Aorta (tissue), 5 donors: ENCODE measurements at regions not wholly inside any gene's neighbourhood (a gene's known extent, or its start where the extent isn't known, plus 50 kb on each side); places are given as distances from the start of the nearest gene placed in this dataset.

Source experiments
- ATAC-seq: fragments of 200-7000 bp; cut with Tn5 transposase; one replicate; pipeline ENCODE4 v1.9.1; 2022; ENCODE audit warnings: moderate library complexity; ENCODE audit not compliant: low FRiP score
- DNase-seq, 2 donors: peaks; one replicate each; pipeline ENCODE4 v3.0.0-alpha.2; 2020
- H3K27ac ChIP-seq, 2 donors: one replicate each; pipeline ENCODE4 v1.5.1; 2013; ENCODE audit warnings: low read length in 2 of 2, mild to moderate bottlenecking in 2 of 2, moderate library complexity in 2 of 2, control low read depth in 1 of 2, inconsistent platforms in 1 of 2, low read depth in 1 of 2
- H3K27me3 ChIP-seq, 2 donors: one replicate each; pipeline ENCODE4 v1.6.1; 2013; ENCODE audit warnings: control low read depth in 1 of 2, low read length in 1 of 2, mild to moderate bottlenecking in 1 of 2, moderate library complexity in 1 of 2; ENCODE audit not compliant: insufficient read depth in 2 of 2, control insufficient read depth in 1 of 2
- H3K36me3 ChIP-seq, 2 donors: one replicate each; pipeline ENCODE4 v1.6.1; 2013; ENCODE audit warnings: control low read depth in 1 of 2, low read length in 1 of 2, mild to moderate bottlenecking in 1 of 2; ENCODE audit not compliant: insufficient read depth in 2 of 2, control insufficient read depth in 1 of 2
- H3K4me1 ChIP-seq, 2 donors: one replicate each; pipeline ENCODE4 v1.6.1; 2013; ENCODE audit warnings: low read length in 2 of 2, control low read depth in 1 of 2, mild to moderate bottlenecking in 1 of 2, moderate library complexity in 1 of 2; ENCODE audit not compliant: insufficient read depth in 2 of 2, control insufficient read depth in 1 of 2
- H3K4me3 ChIP-seq, 2 donors: one replicate each; pipeline ENCODE4 v1.5.1; 2013; ENCODE audit warnings: low read length in 2 of 2, control low read depth in 1 of 2, mild to moderate bottlenecking in 1 of 2
- H3K9me3 ChIP-seq: one replicate; pipeline ENCODE4 v1.6.1; 2013; ENCODE audit warnings: mild to moderate bottlenecking, low read length; ENCODE audit not compliant: control insufficient read depth
- WGBS, 2 donors: extraction: QIAGEN DNeasy Blood & Tissue Kit; methylation state at CpG; one replicate each; pipeline ENCODE4 v1.1.7; 2013; 5-methylcytosine and 5-hydroxymethylcytosine counted together
- intact Hi-C, 2 donors: fragments of 100-400 bp; cut with DNase I; formaldehyde crosslinking; loops; one replicate each; pipeline versions ENCODE4 v1.14.2 to v1.15.0; 2022
- donor health status: healthy with polysubstance abuse.
- donor health status: Bipolar disorder and iron deficiency.
- donor health status: DM: no; HTN: no; CAD: no.
- donor health status: DM: no; HTN: no; CAD: no.
- donor health status: DM: yes; HTN: yes; CAD: no.

DNA sequence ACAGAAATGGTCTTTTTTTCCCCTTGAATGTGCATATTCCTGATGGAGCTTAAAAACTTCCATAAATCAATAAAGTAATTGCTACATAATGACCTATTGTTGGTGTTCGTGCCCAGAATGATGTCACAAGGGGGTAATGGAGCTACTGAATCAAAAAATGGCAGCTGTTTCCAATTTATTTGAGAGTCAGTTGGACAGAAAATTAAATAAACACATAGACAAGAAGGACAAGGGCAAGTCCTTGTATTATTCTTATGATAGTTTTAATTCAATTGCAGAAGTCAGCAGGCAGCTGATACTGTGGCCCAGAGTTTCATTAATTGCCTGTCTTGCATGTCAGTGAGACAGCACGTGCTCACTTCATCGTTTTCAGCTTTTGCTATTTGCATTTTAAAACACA, 473.5 kb downstream of the ETNK1 start:
- DNase-seq (no peak), ATAC-seq (no peak)
- Histone ChIP-seq H3K9me3 (no peaks in the 10 kb centered on the region), H3K4me1 (no peaks in the 10 kb centered on the region), H3K4me3 (no peak overlapping the region), H3K27me3 (no peaks in the 10 kb centered on the region), H3K27ac (no peak overlapping the region), H3K36me3 (no peaks in the 10 kb centered on the region)
- 52 to 63% methylated on average over 3 of the region's 3 CpGs for WGBS, 2 donors
- intact Hi-C loops, result no loop called here

DNA sequence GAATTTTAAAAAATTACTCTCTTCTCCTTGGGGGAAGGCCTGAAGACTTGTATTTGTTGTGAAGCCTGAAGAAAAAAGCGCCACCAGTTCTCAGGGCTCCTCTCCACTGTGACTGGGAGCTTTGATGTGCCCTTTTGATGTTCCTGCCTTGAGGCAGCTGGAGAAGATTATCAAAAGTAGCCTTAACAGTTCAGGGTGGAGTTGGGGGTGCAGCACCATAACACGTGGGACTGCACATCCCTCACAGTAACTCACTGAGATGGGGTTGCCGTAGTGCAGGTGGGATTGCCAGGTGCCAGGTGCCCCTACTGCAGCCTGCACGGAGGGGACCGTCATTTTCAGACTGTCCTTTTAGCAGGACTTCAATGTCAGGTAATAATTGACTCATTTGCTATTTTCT, 474.1 kb downstream of the ETNK1 start:
- no peak for ATAC-seq
- Histone ChIP-seq H3K27ac (no peak overlapping the region), H3K9me3 (no peaks in the 10 kb centered on the region), H3K4me1 (no peaks in the 10 kb centered on the region), H3K36me3 (no peaks in the 10 kb centered on the region), H3K27me3 (no peaks in the 10 kb centered on the region), H3K4me3 (no peak overlapping the region)
- intact Hi-C loops, result no loop called here
- 87 to 90% methylated on average over 5 of the region's 5 CpGs for WGBS, 2 donors
- DNase-seq, result no peak

DNA sequence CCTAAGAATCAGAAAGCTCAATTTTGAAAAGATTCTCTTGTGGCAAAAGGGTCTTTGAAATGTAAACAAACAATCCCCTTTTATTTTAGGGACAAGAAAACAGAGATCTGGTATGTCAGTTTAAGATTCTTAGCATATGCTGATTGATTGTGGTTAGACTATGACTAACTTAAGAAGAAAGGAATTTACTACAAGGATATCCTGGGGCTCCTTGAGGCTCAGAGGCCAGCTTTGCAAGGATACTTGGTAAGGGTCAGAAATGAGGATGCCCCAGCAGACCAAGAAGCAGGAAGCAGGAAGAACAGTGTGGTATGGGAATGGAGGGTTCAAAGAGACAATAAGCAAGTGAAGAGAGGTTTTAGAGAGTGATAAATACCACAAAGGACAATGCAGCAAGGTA, 474.6 kb downstream of the ETNK1 start:
- DNase-seq (no peak), ATAC-seq (no peak)
- intact Hi-C loops, result no loop called here
- Histone ChIP-seq H3K27ac (no peak overlapping the region), H3K4me3 (no peak overlapping the region), H3K36me3 (no peaks in the 10 kb centered on the region), H3K9me3 (no peaks in the 10 kb centered on the region), H3K4me1 (no peaks in the 10 kb centered on the region), H3K27me3 (no peaks in the 10 kb centered on the region)

DNA sequence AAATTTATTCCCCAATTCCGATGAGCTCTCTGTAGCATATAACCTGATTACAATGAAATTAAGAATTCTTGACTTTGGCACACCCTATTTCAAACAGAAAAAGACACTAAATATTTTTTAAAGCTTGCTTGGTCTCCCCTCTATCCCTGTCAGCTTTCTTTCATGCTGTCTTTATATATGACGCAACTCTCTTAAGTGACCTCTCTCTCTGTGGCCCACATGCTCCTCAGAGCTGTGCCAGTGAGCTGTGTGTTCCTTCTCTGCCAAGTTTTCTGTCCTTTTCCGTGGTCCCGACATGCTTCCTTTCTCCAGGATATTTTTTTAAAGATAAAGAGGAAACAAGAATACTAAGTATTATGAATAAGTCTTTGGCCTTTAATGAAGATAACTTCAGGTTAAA, 484.0 kb downstream of the ETNK1 start:
- Histone ChIP-seq H3K9me3 (no peaks in the 10 kb centered on the region), H3K36me3 (no peaks in the 10 kb centered on the region), H3K27me3 (no peaks in the 10 kb centered on the region), H3K4me3 (no peak overlapping the region), H3K27ac (no peak overlapping the region), H3K4me1 (no peaks in the 10 kb centered on the region)
- ATAC-seq (no peak), DNase-seq (no peak)
- 34 to 38% methylated on average over 4 of the region's 4 CpGs for WGBS, 2 donors
- intact Hi-C loops, result no loop called here

DNA sequence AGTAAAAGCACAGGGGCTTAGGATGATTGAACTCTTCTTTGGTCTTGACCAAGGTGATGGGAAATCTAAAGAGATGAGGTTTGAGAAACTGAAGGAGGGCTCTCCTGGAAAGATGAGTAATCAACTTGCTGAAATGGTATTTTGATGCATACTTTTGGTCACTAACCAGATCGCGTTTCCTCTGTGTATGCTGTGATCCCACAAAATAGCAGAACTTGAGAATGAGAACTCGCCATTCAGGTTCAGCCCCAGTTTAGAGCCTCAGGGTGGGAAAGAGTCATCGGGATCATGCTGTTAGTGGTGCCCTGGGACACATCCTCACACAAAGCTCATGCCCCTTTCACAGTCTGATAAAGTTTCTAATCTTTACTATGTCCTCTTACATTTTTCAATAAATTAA, 488.8 kb downstream of the ETNK1 start:
- H3K4me1 ChIP-seq, result no peaks in the 10 kb centered on the region
- H3K9me3 ChIP-seq, result no peaks in the 10 kb centered on the region
- DNase-seq (no peak), ATAC-seq (no peak)
- H3K27ac ChIP-seq, result no peak overlapping the region
- H3K4me3 ChIP-seq, result no peak overlapping the region
- intact Hi-C loops, result no loop called here
- H3K27me3 ChIP-seq, result no peaks in the 10 kb centered on the region
- WGBS, 2 donors, result 85 to 90% methylated on average over 4 of the region's 4 CpGs
- H3K36me3 ChIP-seq, result no peaks in the 10 kb centered on the region

DNA sequence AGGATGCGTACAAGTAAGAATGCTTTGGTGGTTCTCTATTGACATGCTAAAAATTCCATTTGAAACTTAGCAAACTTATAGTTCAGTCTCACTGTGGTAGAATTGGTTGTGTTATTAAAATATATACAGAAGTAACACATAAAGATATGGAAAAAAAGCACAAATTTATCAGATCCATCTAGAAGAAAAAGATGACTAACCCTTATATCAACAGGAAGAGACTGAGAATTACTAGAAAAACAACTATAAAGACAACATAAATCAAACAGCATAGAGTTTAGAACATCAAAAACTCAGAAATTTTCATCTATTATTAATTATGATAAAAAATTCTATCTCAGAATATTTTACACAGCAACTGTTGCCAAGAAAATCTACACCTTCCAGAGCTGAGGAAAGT, 491.0 kb downstream of the ETNK1 start:
- H3K9me3 ChIP-seq, result no peaks in the 10 kb centered on the region
- H3K4me1 ChIP-seq, result no peaks in the 10 kb centered on the region
- 97 to 100% methylated on average over 1 of the region's 1 CpG for WGBS, 2 donors
- no peak overlapping the region for H3K4me3 ChIP-seq
- H3K36me3 ChIP-seq, result no peaks in the 10 kb centered on the region
- intact Hi-C loops, result no loop called here
- H3K27me3 ChIP-seq, result no peaks in the 10 kb centered on the region
- ATAC-seq, result no peak
- no peak for DNase-seq
- no peak overlapping the region for H3K27ac ChIP-seq

DNA sequence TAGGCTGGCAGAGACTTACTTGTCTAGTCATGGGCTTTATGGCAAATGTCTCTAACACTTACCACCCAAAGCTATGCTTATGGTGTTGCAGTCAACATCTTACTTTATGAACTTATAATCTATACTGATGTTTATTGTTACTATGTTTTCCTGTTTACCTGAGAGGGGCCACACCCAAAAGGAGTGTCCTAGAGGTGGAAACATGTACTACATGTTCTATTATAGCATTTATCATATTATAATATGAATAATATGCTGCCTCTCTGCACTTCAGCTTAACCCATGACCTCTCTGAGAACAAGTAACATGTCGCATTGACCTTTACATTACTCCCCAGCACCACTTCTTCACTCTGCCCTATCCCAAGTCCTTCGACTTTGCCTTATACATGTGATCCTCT, 501.8 kb downstream of the ETNK1 start:
- ATAC-seq (no peak), DNase-seq (no peak)
- Histone ChIP-seq H3K27ac (no peak overlapping the region), H3K9me3 (no peaks in the 10 kb centered on the region), H3K36me3 (no peaks in the 10 kb centered on the region), H3K4me1 (no peaks in the 10 kb centered on the region), H3K27me3 (no peaks in the 10 kb centered on the region), H3K4me3 (no peak overlapping the region)
- WGBS, 2 donors, result 47 to 50% methylated on average over 2 of the region's 2 CpGs
- intact Hi-C loops, result no loop called here

DNA sequence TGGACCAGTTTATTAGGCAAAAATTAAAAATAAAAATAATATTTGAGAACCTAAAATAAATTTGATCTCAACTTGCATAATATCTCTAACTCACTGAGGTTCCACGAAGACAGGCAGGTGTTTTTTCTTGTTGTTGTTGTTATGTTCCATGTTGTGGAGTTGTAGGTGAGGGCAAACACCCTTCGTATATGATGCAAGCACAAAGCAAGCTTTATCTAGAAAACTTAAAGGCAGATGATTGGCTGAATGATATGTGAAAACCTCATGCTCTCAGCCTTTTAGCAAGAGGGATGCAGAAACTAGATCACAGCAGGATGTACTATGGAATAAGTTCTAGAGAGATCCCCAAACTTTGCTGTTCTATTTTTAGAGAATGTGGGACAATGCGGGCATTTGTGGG, 502.7 kb downstream of the ETNK1 start:
- H3K27ac ChIP-seq, result no peak overlapping the region
- no peaks in the 10 kb centered on the region for H3K27me3 ChIP-seq
- no peak for DNase-seq
- H3K4me1 ChIP-seq, result peaks cover 0 to 1% of the 10 kb centered on the region in 2 donors
- no peaks in the 10 kb centered on the region for H3K9me3 ChIP-seq
- intact Hi-C loops, result no loop called here
- no peak for ATAC-seq
- H3K4me3 ChIP-seq, result no peak overlapping the region
- no peaks in the 10 kb centered on the region for H3K36me3 ChIP-seq
- 78 to 93% methylated on average over 3 of the region's 3 CpGs for WGBS, 2 donors

DNA sequence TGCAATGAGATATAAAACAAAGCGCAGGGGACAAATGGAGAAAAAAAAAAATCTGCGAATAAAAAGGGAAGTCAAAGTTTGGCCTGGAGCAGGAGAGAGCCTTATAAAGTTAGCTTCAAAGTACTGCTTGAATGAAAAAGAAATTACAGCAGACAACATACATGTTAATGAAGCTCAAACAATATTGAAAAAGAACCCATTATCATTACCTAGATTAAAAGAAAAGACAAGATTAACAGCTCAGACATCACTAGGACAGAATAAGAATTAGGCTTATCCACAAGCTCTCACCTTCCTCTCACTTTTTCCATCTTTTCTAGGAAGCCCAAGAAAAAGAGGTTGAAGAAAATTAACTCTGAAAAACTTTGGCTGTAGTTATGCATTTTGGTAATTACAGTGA, 503.5 kb downstream of the ETNK1 start:
- 63 to 89% methylated on average over 2 of the region's 2 CpGs for WGBS, 2 donors
- intact Hi-C loops, result no loop called here
- H3K4me3 ChIP-seq, result no peak overlapping the region
- no peaks in the 10 kb centered on the region for H3K27me3 ChIP-seq
- no peaks in the 10 kb centered on the region for H3K9me3 ChIP-seq
- peaks cover 0 to 3% of the 10 kb centered on the region in 2 donors for H3K4me1 ChIP-seq
- H3K27ac ChIP-seq, result no peak overlapping the region
- ATAC-seq, result no peak
- DNase-seq, result no peak
- no peaks in the 10 kb centered on the region for H3K36me3 ChIP-seq
